Stimulated activated CD4-positive, alpha-beta T cell treated with anti-CD3 and anti-CD28 coated beads, Interleukin-15, amount 100 ng/mL, for 24 hours (primary cell): ENCODE measurements at regions not wholly inside any gene's neighbourhood (a gene's known extent, or its start where the extent isn't known, plus 50 kb on each side); places are given as distances from the start of the nearest gene placed in this dataset.
"Not testable (repeated sequence)": the region's sequence is repeated elsewhere in the genome, so short reads cannot be mapped to it uniquely, and the experiment has no call there.

Experiments
- DNase-seq: peaks from one replicate; pipeline ENCODE4 v3.0.0-alpha.2; 2020

- DNase-seq = not testable (repeated sequence)
Measured at GRCh38 chr16:88232401-88233258, 150.1 kb upstream of the ZNF469 start.

- not testable (repeated sequence) for DNase-seq
Measured at GRCh38 chr16:88233621-88234420, 148.9 kb upstream of the ZNF469 start.

GRCh38 chr16:88234421-88235271 lies 148.1 kb upstream of the ZNF469 start:
- DNase-seq = not testable (repeated sequence)

- not testable (repeated sequence) for DNase-seq
Measured at GRCh38 chr16:88235691-88236090, 147.1 kb upstream of the ZNF469 start.

GRCh38 chr16:88236229-88236628 lies 146.5 kb upstream of the ZNF469 start:
- not testable (repeated sequence) for DNase-seq

- not testable (repeated sequence) for DNase-seq
Measured at GRCh38 chr16:88237314-88237713, 145.4 kb upstream of the ZNF469 start.

- not testable (repeated sequence) for DNase-seq
Measured at GRCh38 chr16:88237761-88238415, 144.9 kb upstream of the ZNF469 start.

- peak; percentile 68 for DNase-seq
Measured at GRCh38 chr16:88238732-88239274, 144.0 kb upstream of the ZNF469 start.

GRCh38 chr16:88240118-88240517 lies 142.6 kb upstream of the ZNF469 start:
- DNase-seq = not testable (repeated sequence)

- not testable (repeated sequence) for DNase-seq
Measured at GRCh38 chr16:88240776-88241175, 142.0 kb upstream of the ZNF469 start.

- DNase-seq = not testable (repeated sequence)
Measured at GRCh38 chr16:88241404-88242311, 141.1 kb upstream of the ZNF469 start.

GRCh38 chr16:88242312-88243295 lies 140.2 kb upstream of the ZNF469 start:
- not testable (repeated sequence) for DNase-seq

- DNase-seq = not testable (repeated sequence)
Measured at GRCh38 chr16:88243921-88244320, 138.8 kb upstream of the ZNF469 start.

GRCh38 chr16:88245241-88246081 lies 137.3 kb upstream of the ZNF469 start:
- DNase-seq = not testable (repeated sequence)

GRCh38 chr16:88246955-88247582 lies 135.7 kb upstream of the ZNF469 start:
- not testable (repeated sequence) for DNase-seq

- not testable (repeated sequence) for DNase-seq
Measured at GRCh38 chr16:88247583-88247966, 135.2 kb upstream of the ZNF469 start.

GRCh38 chr16:88248761-88249160 lies 134.0 kb upstream of the ZNF469 start:
- not testable (repeated sequence) for DNase-seq

GRCh38 chr16:88250381-88250780 lies 132.4 kb upstream of the ZNF469 start:
- not testable (repeated sequence) for DNase-seq
